GM21576 (cell line): ENCODE measurements at regions not wholly inside any gene's neighbourhood (a gene's known extent, or its start where the extent isn't known, plus 50 kb on each side); places are given as distances from the start of the nearest gene placed in this dataset.
"Not testable (repeated sequence)": the region's sequence is repeated elsewhere in the genome, so short reads cannot be mapped to it uniquely, and the experiment has no call there.

Experiments
- ATAC-seq: cut with Tn5 transposase; IDR thresholded peaks from one replicate; pipeline ENCODE4 v1.9.1; 2021; ENCODE audit warnings: mild to moderate bottlenecking, moderate library complexity; ENCODE audit not compliant: unreplicated experiment

GRCh38 chr14:44453433-44454171, 53.5 kb downstream of the FSCB start:
- ATAC-seq = no peak

- ATAC-seq = not testable (repeated sequence)
Observed at GRCh38 chr14:44450232-44450631, 56.9 kb downstream of the FSCB start.

GRCh38 chr14:44449680-44450079, 57.4 kb downstream of the FSCB start:
- no peak for ATAC-seq

- ATAC-seq = no peak
Observed at GRCh38 chr14:44448951-44449358, 58.1 kb downstream of the FSCB start.

- no peak for ATAC-seq
Observed at GRCh38 chr14:44446965-44447364, 60.1 kb downstream of the FSCB start.

- ATAC-seq = no peak
Observed at GRCh38 chr14:44444454-44444853, 62.6 kb downstream of the FSCB start.

GRCh38 chr14:44438936-44439335, 68.1 kb downstream of the FSCB start:
- no peak for ATAC-seq

GRCh38 chr14:44438221-44438620, 68.9 kb downstream of the FSCB start:
- no peak for ATAC-seq

- no peak for ATAC-seq
Observed at GRCh38 chr14:44436458-44436857, 70.6 kb downstream of the FSCB start.

- ATAC-seq = no peak
Observed at GRCh38 chr14:44428231-44428945, 78.7 kb downstream of the FSCB start.

- ATAC-seq = no peak
Observed at GRCh38 chr14:44422699-44423098, 84.4 kb downstream of the FSCB start.

- ATAC-seq = no peak
Observed at GRCh38 chr14:44420226-44420625, 86.9 kb downstream of the FSCB start.

GRCh38 chr14:44418856-44419255, 88.2 kb downstream of the FSCB start:
- no peak for ATAC-seq

GRCh38 chr14:44417809-44418208, 89.3 kb downstream of the FSCB start:
- ATAC-seq = no peak

- ATAC-seq = no peak
Observed at GRCh38 chr14:44414646-44415045, 92.4 kb downstream of the FSCB start.

GRCh38 chr14:44412858-44413569, 94.1 kb downstream of the FSCB start:
- ATAC-seq = no peak

- no peak for ATAC-seq
Observed at GRCh38 chr14:44405011-44405486, 102.0 kb downstream of the FSCB start.

- ATAC-seq = no peak
Observed at GRCh38 chr14:44404599-44404998, 102.5 kb downstream of the FSCB start.

GRCh38 chr14:44404036-44404435, 103.0 kb downstream of the FSCB start:
- no peak for ATAC-seq

GRCh38 chr14:44403193-44403592, 103.9 kb downstream of the FSCB start:
- ATAC-seq = no peak

GRCh38 chr14:44396226-44396625, 110.9 kb downstream of the FSCB start:
- no peak for ATAC-seq

GRCh38 chr14:44392984-44393383, 114.1 kb downstream of the FSCB start:
- no peak for ATAC-seq
